Keratinocyte (primary cell): ENCODE measurements at regions not wholly inside any gene's neighbourhood (a gene's known extent, or its start where the extent isn't known, plus 50 kb on each side); places are given as distances from the start of the nearest gene placed in this dataset.

Experiments
- DNase-seq: peaks from one replicate; pipeline ENCODE4 v3.0.0-alpha.2; 2011; ENCODE audit warnings: low read depth, missing footprints, low spot score
- FAIRE-seq: peaks from 2 replicates; lab custom pipeline; 2011; peaks lifted over from hg19 to GRCh38; lab: Jason Lieb, UNC
- H2AFZ ChIP-seq: 2 replicates; pipeline ENCODE4 v1.6.0; 2012; ENCODE audit warnings: low read length, control low read depth, inconsistent platforms; ENCODE audit not compliant: control insufficient read depth
- H3K27ac ChIP-seq: 2 replicates; pipeline ENCODE4 v1.5.1; 2011; ENCODE audit warnings: low read length; ENCODE audit not compliant: control insufficient read depth, insufficient read depth
- H3K27me3 ChIP-seq: 3 replicates; pipeline ENCODE4 v1.6.0; 2011; ENCODE audit warnings: low read length; ENCODE audit not compliant: control insufficient read depth, insufficient read depth; ENCODE audit errors: extremely low read depth
- H3K36me3 ChIP-seq, 2 experiments: 2 replicates in 1 of 2; 3 replicates in 1 of 2; pipeline ENCODE4 v1.5.1; 2011; ENCODE audit warnings: low read length in 2 of 2, mild to moderate bottlenecking in 1 of 2; ENCODE audit not compliant: control insufficient read depth in 2 of 2, insufficient read depth in 2 of 2; ENCODE audit errors: extremely low read depth in 1 of 2
- H3K4me1 ChIP-seq: 3 replicates; pipeline ENCODE4 v1.5.1; 2011; ENCODE audit warnings: low read length; ENCODE audit not compliant: control insufficient read depth, insufficient read depth; ENCODE audit errors: extremely low read depth
- H3K4me2 ChIP-seq: 3 replicates; pipeline ENCODE4 v1.6.0; 2011; ENCODE audit warnings: low read depth, low read length; ENCODE audit not compliant: control insufficient read depth, insufficient read depth; ENCODE audit errors: extremely low read depth
- H3K4me3 ChIP-seq, 3 experiments: fragments of 200-600 bp in 1 of 3; sonication (generic) in 1 of 3; 2 replicates in 2 of 3; 3 replicates in 1 of 3; pipeline ENCODE4 v1.5.1; 2011 to 2016; ENCODE audit warnings: low read length in 3 of 3, mild to moderate bottlenecking in 3 of 3, control low read depth in 2 of 3, inconsistent platforms in 1 of 3, low read depth in 1 of 3, mixed read lengths in 1 of 3, mixed run types in 1 of 3, moderate library complexity in 1 of 3; ENCODE audit not compliant: control insufficient read depth in 2 of 3, insufficient read depth in 2 of 3; ENCODE audit errors: extremely low read depth in 1 of 3
- H3K79me2 ChIP-seq: 2 replicates; pipeline ENCODE4 v1.6.0; 2012; ENCODE audit warnings: low read length; ENCODE audit not compliant: control insufficient read depth, insufficient read depth
- H3K9ac ChIP-seq: 3 replicates; pipeline ENCODE4 v1.6.0; 2011; ENCODE audit warnings: low read length; ENCODE audit not compliant: control insufficient read depth, insufficient read depth; ENCODE audit errors: extremely low read depth
- H3K9me1 ChIP-seq: 3 replicates; pipeline ENCODE4 v1.6.0; 2011; ENCODE audit warnings: low read length; ENCODE audit not compliant: control insufficient read depth, insufficient read depth; ENCODE audit errors: extremely low read depth
- H3K9me3 ChIP-seq: 2 replicates; pipeline ENCODE4 v1.5.1; 2012; ENCODE audit warnings: low read depth, low read length; ENCODE audit not compliant: control insufficient read depth
- H4K20me1 ChIP-seq: 3 replicates; pipeline ENCODE4 v1.6.0; 2011; ENCODE audit warnings: low read length; ENCODE audit not compliant: control insufficient read depth, insufficient read depth; ENCODE audit errors: extremely low read depth
- EZH2 ChIP-seq: IDR thresholded peaks from one replicate; pipeline ENCODE4 v1.6.1; 2012; ENCODE audit warnings: inconsistent platforms, mild to moderate bottlenecking, low read length, moderate library complexity
- dilution Hi-C: fragments of 300-500 bp; cut with MboI; formaldehyde crosslinking; loops from one replicate; pipeline ENCODE4 v1.7.0; 2020; ENCODE audit warnings: low sequenced_read_pairs; ENCODE audit not compliant: extremely low pct_ligation_motif_present
- TF ChIP-seq, protein P1 (sequence below), 3 experiments: IDR thresholded peaks in 1 of 3; conservative IDR thresholded peaks in 1 of 3; optimal IDR thresholded peaks in 1 of 3; 2 replicates in 2 of 3; 3 replicates in 1 of 3; pipeline versions ENCODE3 to v1.5.1; 2011; ENCODE audit warnings: low read length in 3 of 3, mild to moderate bottlenecking in 3 of 3, moderate library complexity in 2 of 3, control low read depth in 1 of 3, inconsistent platforms in 1 of 3; ENCODE audit not compliant: insufficient read depth in 2 of 3; ENCODE audit errors: extremely low read depth in 1 of 3

- Histone ChIP-seq H3K36me3 (no peaks in the 10 kb centered on the region), H3K4me1 (no peaks in the 10 kb centered on the region), H3K79me2 (no peaks in the 10 kb centered on the region), H4K20me1 (no peaks in the 10 kb centered on the region), H3K9ac (no peak overlapping the region), H3K9me3 (no peaks in the 10 kb centered on the region), H3K27ac (no peak overlapping the region), H3K4me3 (no peak overlapping the region), H3K9me1 (no peaks in the 10 kb centered on the region), H2AFZ (no peak overlapping the region), H3K27me3 (no peaks in the 10 kb centered on the region), H3K4me2 (no peak overlapping the region)
- TF ChIP-seq, protein P1, sequence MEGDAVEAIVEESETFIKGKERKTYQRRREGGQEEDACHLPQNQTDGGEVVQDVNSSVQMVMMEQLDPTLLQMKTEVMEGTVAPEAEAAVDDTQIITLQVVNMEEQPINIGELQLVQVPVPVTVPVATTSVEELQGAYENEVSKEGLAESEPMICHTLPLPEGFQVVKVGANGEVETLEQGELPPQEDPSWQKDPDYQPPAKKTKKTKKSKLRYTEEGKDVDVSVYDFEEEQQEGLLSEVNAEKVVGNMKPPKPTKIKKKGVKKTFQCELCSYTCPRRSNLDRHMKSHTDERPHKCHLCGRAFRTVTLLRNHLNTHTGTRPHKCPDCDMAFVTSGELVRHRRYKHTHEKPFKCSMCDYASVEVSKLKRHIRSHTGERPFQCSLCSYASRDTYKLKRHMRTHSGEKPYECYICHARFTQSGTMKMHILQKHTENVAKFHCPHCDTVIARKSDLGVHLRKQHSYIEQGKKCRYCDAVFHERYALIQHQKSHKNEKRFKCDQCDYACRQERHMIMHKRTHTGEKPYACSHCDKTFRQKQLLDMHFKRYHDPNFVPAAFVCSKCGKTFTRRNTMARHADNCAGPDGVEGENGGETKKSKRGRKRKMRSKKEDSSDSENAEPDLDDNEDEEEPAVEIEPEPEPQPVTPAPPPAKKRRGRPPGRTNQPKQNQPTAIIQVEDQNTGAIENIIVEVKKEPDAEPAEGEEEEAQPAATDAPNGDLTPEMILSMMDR (optimal IDR thresholded peaks at IDR 0.05 in 1 of 3, IDR thresholded peaks at IDR 0.05 in 1 of 3, conservative IDR thresholded peaks at IDR 0.05 in 1 of 3; ENCODE audit: extremely low read depth in 1 of 3, insufficient read depth in 2 of 3, low read length in 3 of 3): no peak
- no peak for TF ChIP-seq EZH2
- DNase-seq (no peak), FAIRE-seq (no peak)
- dilution Hi-C loops: no loop called here
These were observed 157.8 kb downstream of the SLCO4C1 start for GRCh38 chr5:102138243-102138653.

- H3K4me3 ChIP-seq: no peak overlapping the region
- no peaks in the 10 kb centered on the region for H3K9me1 ChIP-seq
- dilution Hi-C loops: no loop called here
- TF ChIP-seq EZH2: no peak
- TF ChIP-seq, protein P1 (optimal IDR thresholded peaks at IDR 0.05 in 1 of 3, IDR thresholded peaks at IDR 0.05 in 1 of 3, conservative IDR thresholded peaks at IDR 0.05 in 1 of 3; ENCODE audit: extremely low read depth in 1 of 3, insufficient read depth in 2 of 3, low read length in 3 of 3): no peak
- DNase-seq: no peak
- no peak overlapping the region for H3K4me2 ChIP-seq
- H3K4me1 ChIP-seq: no peaks in the 10 kb centered on the region
- no peak overlapping the region for H2AFZ ChIP-seq
- no peak overlapping the region for H3K9ac ChIP-seq
- H3K79me2 ChIP-seq: no peaks in the 10 kb centered on the region
- H3K9me3 ChIP-seq: no peaks in the 10 kb centered on the region
- H3K27me3 ChIP-seq: no peaks in the 10 kb centered on the region
- no peaks in the 10 kb centered on the region for H4K20me1 ChIP-seq
- no peak overlapping the region for H3K27ac ChIP-seq
- no peaks in the 10 kb centered on the region for H3K36me3 ChIP-seq
- FAIRE-seq: no peak
These were observed 165.2 kb downstream of the SLCO4C1 start for GRCh38 chr5:102130890-102131289.
